ENCODE measurements at regions not wholly inside any gene's neighbourhood (a gene's known extent, or its start where the extent isn't known, plus 50 kb on each side); places are given as distances from the start of the nearest gene placed in this dataset.

GRCh38 chr13:67351114-67351513 lies 121.0 kb upstream of the PCDH9 start:
- no peaks in the 10 kb centered on the region for H4K20me1 ChIP-seq (ENCODE audit: control insufficient read depth, insufficient read depth)
- WGBS (ENCODE audit: insufficient coverage, insufficient replicate concordance, low lambda C conversion rate, missing lambda C conversion rate): 17% methylated on average over 1 of the region's 1 CpG
- no peak overlapping the region for H3K27ac ChIP-seq (ENCODE audit: control insufficient read depth, insufficient read depth)
- no peaks in the 10 kb centered on the region for H3K36me3 ChIP-seq (ENCODE audit: control insufficient read depth in 2 of 2, insufficient read depth in 2 of 2, low read length in 1 of 2)
- SMC1A ChIA-PET (ENCODE audit: uncharacterized antibody, unreplicated experiment): no interaction called here
- H3K9ac ChIP-seq (ENCODE audit: control insufficient read depth, insufficient read depth, low read length): no peak overlapping the region
- H3K79me2 ChIP-seq (ENCODE audit: control insufficient read depth, insufficient read depth, low read length): no peaks in the 10 kb centered on the region
- DNase-seq (ENCODE audit: low read depth, low spot score): no peak
- H3K4me1 ChIP-seq (ENCODE audit: control insufficient read depth, insufficient read depth, low read length): no peaks in the 10 kb centered on the region
- in situ Hi-C loops (cut with MboI): no loop called here
- ATAC-seq: no peak
- BruUV-seq (replicated peaks): no TSS peak
- CTCF ChIA-PET: no interaction called here
- TF ChIP-seq USF2 (IDR thresholded peaks at IDR 0.05; ENCODE audit: borderline replicate concordance, low read depth, low read length) (no peak), TBL1XR1 (IDR thresholded peaks at IDR 0.05; ENCODE audit: low read depth, low read length) (no peak), GATAD2B (conservative IDR thresholded peaks at IDR 0.05; ENCODE audit: low read depth) (no peak)
- H3K4me3 ChIP-seq: no peak overlapping the region
- RAD21 ChIA-PET (ENCODE audit: unreplicated experiment): no interaction called here
- FAIRE-seq: no peak
- H3K4me2 ChIP-seq (ENCODE audit: control insufficient read depth, insufficient read depth): no peak overlapping the region
- H3K9me3 ChIP-seq (replicated peaks; ENCODE audit: control insufficient read depth, insufficient read depth, low read length): no peaks in the 10 kb centered on the region
- H3K27me3 ChIP-seq (replicated peaks in 1 of 2; ENCODE audit: control insufficient read depth in 2 of 2, insufficient read depth in 2 of 2, low read length in 1 of 2): no peaks in the 10 kb centered on the region
- POLR2A ChIA-PET: no interaction called here
- intact Hi-C loops (cut with micrococcal nuclease; ENCODE audit: unreplicated experiment): no loop called here
- H2AFZ ChIP-seq (ENCODE audit: control insufficient read depth, low read depth, low read length): no peak overlapping the region

GRCh38 chr13:67343777-67344176 lies 113.6 kb upstream of the PCDH9 start:
- Histone ChIP-seq H3K4me3 (no peak overlapping the region), H3K9me3 (replicated peaks; ENCODE audit: control insufficient read depth, insufficient read depth, low read length) (no peaks in the 10 kb centered on the region; the same call in 2 of the 3 replicates), H3K36me3 (ENCODE audit: control insufficient read depth in 2 of 2, insufficient read depth in 2 of 2, low read length in 1 of 2) (no peaks in the 10 kb centered on the region), H3K79me2 (ENCODE audit: control insufficient read depth, insufficient read depth, low read length) (no peaks in the 10 kb centered on the region), H3K9ac (ENCODE audit: control insufficient read depth, insufficient read depth, low read length) (no peak overlapping the region), H3K4me2 (ENCODE audit: control insufficient read depth, insufficient read depth) (no peak overlapping the region), H4K20me1 (ENCODE audit: control insufficient read depth, insufficient read depth) (no peaks in the 10 kb centered on the region), H2AFZ (ENCODE audit: control insufficient read depth, low read depth, low read length) (no peak overlapping the region), H3K27ac (ENCODE audit: control insufficient read depth, insufficient read depth) (no peak overlapping the region), H3K27me3 (replicated peaks in 1 of 2; ENCODE audit: control insufficient read depth in 2 of 2, insufficient read depth in 2 of 2, low read length in 1 of 2) (no peaks in the 10 kb centered on the region), H3K4me1 (ENCODE audit: control insufficient read depth, insufficient read depth, low read length) (no peaks in the 10 kb centered on the region)
- ChIA-PET POLR2A (no interaction called here), RAD21 (ENCODE audit: unreplicated experiment) (no interaction called here), SMC1A (ENCODE audit: uncharacterized antibody, unreplicated experiment) (no interaction called here), CTCF (no interaction called here)
- ATAC-seq: no peak
- intact Hi-C loops (cut with micrococcal nuclease; ENCODE audit: unreplicated experiment): no loop called here
- TF ChIP-seq NFYB (IDR thresholded peaks at IDR 0.05; ENCODE audit: insufficient read depth, low read depth, low read length): no peak
- TF ChIP-seq RELB (IDR thresholded peaks at IDR 0.05; ENCODE audit: low read depth): no peak
- no peak for TF ChIP-seq RCOR1 (conservative IDR thresholded peaks at IDR 0.05; ENCODE audit: low read depth, low read length)
- no peak for TF ChIP-seq PAX5 (IDR thresholded peaks at IDR 0.05; ENCODE audit: borderline replicate concordance, low read depth, low read length)
- TF ChIP-seq ZNF592 (IDR thresholded peaks at IDR 0.05): no peak
- TF ChIP-seq ZNF24 (IDR thresholded peaks at IDR 0.05): no peak
- BruUV-seq (replicated peaks): no TSS peak
- DNase-seq (ENCODE audit: low read depth, low spot score): no peak
- no peak for FAIRE-seq
- in situ Hi-C loops (cut with MboI): no loop called here
- 0% methylated on average over 1 of the region's 1 CpG for WGBS (ENCODE audit: insufficient coverage, insufficient replicate concordance, low lambda C conversion rate, missing lambda C conversion rate)
